Calu3 (cell line): ENCODE measurements at regions not wholly inside any gene's neighbourhood (a gene's known extent, or its start where the extent isn't known, plus 50 kb on each side); places are given as distances from the start of the nearest gene placed in this dataset.

Source experiments
- BruUV-seq: library from RNA; stranded (reverse); fragments of 400-500 nt; replicated peaks from 2 replicates; lab custom pipeline; 2021; lab: Mats Ljungman, UMichigan
- CTCF ChIA-PET: fragments of 300-600 bp; sonication (Branson Sonifier 250); formaldehyde crosslinking; loops from one replicate; lab custom pipeline; 2022; ENCODE audit warnings: antibody characterized with exemption; lab: Charles Lee
- DNase-seq: peaks from one replicate; pipeline ENCODE4 v3.0.0; 2022
- H3K27ac Mint-ChIP-seq: one replicate; pipeline ENCODE4 v1.8.0; 2022; ENCODE audit warnings: mixed read lengths; ENCODE audit not compliant: unreplicated experiment
- H3K27me3 Mint-ChIP-seq: one replicate; pipeline ENCODE4 v1.8.0; 2022; ENCODE audit warnings: mixed read lengths; ENCODE audit not compliant: unreplicated experiment
- H3K36me3 Mint-ChIP-seq: one replicate; pipeline ENCODE4 v1.8.0; 2022; ENCODE audit warnings: mild to moderate bottlenecking, moderate library complexity, mixed read lengths; ENCODE audit not compliant: insufficient read depth, unreplicated experiment
- H3K4me1 Mint-ChIP-seq: one replicate; pipeline ENCODE4 v1.8.0; 2022; ENCODE audit warnings: mild to moderate bottlenecking, low read depth, mixed read lengths; ENCODE audit not compliant: unreplicated experiment
- H3K4me3 Mint-ChIP-seq: one replicate; pipeline ENCODE4 v1.8.0; 2022; ENCODE audit warnings: mild to moderate bottlenecking, low read depth, moderate library complexity, mixed read lengths; ENCODE audit not compliant: unreplicated experiment
- H3K9me3 Mint-ChIP-seq: one replicate; pipeline ENCODE4 v1.8.0; 2022; ENCODE audit warnings: low read depth, mixed read lengths; ENCODE audit not compliant: unreplicated experiment
- CTCF ChIP-seq: fragments of 200-600 bp; IDR thresholded peaks from one replicate; pipeline ENCODE4 v1.8.0; 2022; ENCODE audit warnings: antibody characterized with exemption; ENCODE audit not compliant: unreplicated experiment
- intact Hi-C: fragments of 100-400 bp; cut with micrococcal nuclease; formaldehyde crosslinking; loops from one replicate; pipeline ENCODE4 v1.10.0; 2022; ENCODE audit not compliant: unreplicated experiment

GRCh38 chr14:49049711-49050110, 536.5 kb downstream of the RPS29 start:
- H3K27ac Mint-ChIP-seq = no peak overlapping the region
- TF ChIP-seq CTCF = no peak
- CTCF ChIA-PET = no interaction called here
- H3K27me3 Mint-ChIP-seq = no peaks in the 10 kb centered on the region
- no peak overlapping the region for H3K4me3 Mint-ChIP-seq
- H3K36me3 Mint-ChIP-seq = no peaks in the 10 kb centered on the region
- no peak for DNase-seq
- intact Hi-C loops = no loop called here
- no peaks in the 10 kb centered on the region for H3K4me1 Mint-ChIP-seq
- H3K9me3 Mint-ChIP-seq = no peaks in the 10 kb centered on the region
- BruUV-seq = no TSS peak

- Mint-ChIP-seq H3K27ac (no peak overlapping the region), H3K36me3 (no peaks in the 10 kb centered on the region), H3K4me1 (no peaks in the 10 kb centered on the region), H3K27me3 (no peaks in the 10 kb centered on the region), H3K9me3 (no peaks in the 10 kb centered on the region), H3K4me3 (no peak overlapping the region)
- TF ChIP-seq CTCF = no peak
- CTCF ChIA-PET = no interaction called here
- no TSS peak for BruUV-seq
- intact Hi-C loops = no loop called here
- DNase-seq = no peak
These were observed 541.2 kb downstream of the RPS29 start for GRCh38 chr14:49044981-49045380.

GRCh38 chr14:49036984-49037516, 549.1 kb downstream of the RPS29 start:
- peaks cover 2% of the 10 kb centered on the region for H3K9me3 Mint-ChIP-seq
- no peaks in the 10 kb centered on the region for H3K4me1 Mint-ChIP-seq
- BruUV-seq = no TSS peak
- no peak overlapping the region for H3K27ac Mint-ChIP-seq
- no peaks in the 10 kb centered on the region for H3K27me3 Mint-ChIP-seq
- no peak overlapping the region for H3K4me3 Mint-ChIP-seq
- TF ChIP-seq CTCF = no peak
- intact Hi-C loops = no loop called here
- CTCF ChIA-PET = no interaction called here
- H3K36me3 Mint-ChIP-seq = no peaks in the 10 kb centered on the region
- no peak for DNase-seq

GRCh38 chr14:49036266-49036665, 549.9 kb downstream of the RPS29 start:
- no peak overlapping the region for H3K4me3 Mint-ChIP-seq
- no peak for DNase-seq
- no TSS peak for BruUV-seq
- CTCF ChIA-PET = no interaction called here
- H3K4me1 Mint-ChIP-seq = no peaks in the 10 kb centered on the region
- no peak for TF ChIP-seq CTCF
- intact Hi-C loops = no loop called here
- H3K9me3 Mint-ChIP-seq = peaks cover 2% of the 10 kb centered on the region
- no peaks in the 10 kb centered on the region for H3K36me3 Mint-ChIP-seq
- H3K27me3 Mint-ChIP-seq = no peaks in the 10 kb centered on the region
- no peak overlapping the region for H3K27ac Mint-ChIP-seq
